ENCODE measurements at regions not wholly inside any gene's neighbourhood (a gene's known extent, or its start where the extent isn't known, plus 50 kb on each side); places are given as distances from the start of the nearest gene placed in this dataset.
"Not testable (repeated sequence)": the region's sequence is repeated elsewhere in the genome, so short reads cannot be mapped to it uniquely, and the experiment has no call there.

GRCh38 chr9:62871765-62872164 lies 1681.9 kb downstream of the SPATA31A7 start:
- TF ChIP-seq EZH2phosphoT487 (IDR thresholded peaks at IDR 0.05; ENCODE audit: borderline replicate concordance, low read length); CTCF (IDR thresholded peaks at IDR 0.05; ENCODE audit: low read depth, low read length, poor library complexity, severe bottlenecking): not testable (repeated sequence)

Data from DOHH2 (cell line).